HEK293 (cell line): ENCODE measurements at regions not wholly inside any gene's neighbourhood (a gene's known extent, or its start where the extent isn't known, plus 50 kb on each side); places are given as distances from the start of the nearest gene placed in this dataset.

ENCODE experiments used
- CTCF ChIA-PET: fragments of 350-600 bp; formaldehyde crosslinking; extraction: SDS; loops from one replicate; lab custom pipeline; 2021; ENCODE audit warnings: antibody characterized with exemption; lab: Yijun Ruan, JAX
- POLR2A ChIA-PET: fragments of 300-600 bp; formaldehyde crosslinking; extraction: SDS; loops from one replicate; lab custom pipeline; 2020; ENCODE audit warnings: antibody characterized with exemption, inconsistent platforms; lab: Yijun Ruan, JAX
- H3K27ac ChIP-seq: fragments of 200-500 bp; sonication (Bioruptor generic); 2 replicates; pipeline ENCODE4 v1.5.1; 2014; ENCODE audit warnings: low read depth, low read length, control low read depth, inconsistent platforms; ENCODE audit errors: extremely low read depth
- H3K36me3 ChIP-seq, 2 experiments: fragments of 200-500 bp in 1 of 2; sonication (Bioruptor generic) in 1 of 2; 1 replicate in 1 of 2; 2 replicates in 1 of 2; pipeline ENCODE4 v1.5.1; 2014 to 2017; ENCODE audit warnings: inconsistent platforms in 2 of 2, low read length in 2 of 2; ENCODE audit not compliant: control insufficient read depth in 2 of 2, insufficient read depth in 1 of 2
- H3K4me1 ChIP-seq: fragments of 200-500 bp; sonication (Bioruptor generic); 2 replicates; pipeline ENCODE4 v1.5.1; 2014; ENCODE audit warnings: mild to moderate bottlenecking, low read length, inconsistent platforms; ENCODE audit not compliant: control insufficient read depth, insufficient read depth
- H3K4me3 ChIP-seq: 2 replicates; pipeline ENCODE4 v1.5.1; 2011; ENCODE audit warnings: low read depth, mild to moderate bottlenecking, control low read depth, low read length, moderate library complexity
- H3K9me3 ChIP-seq: fragments of 200-500 bp; sonication (Bioruptor generic); 2 replicates; pipeline ENCODE4 v1.5.1; 2014; ENCODE audit warnings: low read depth, low read length, inconsistent platforms; ENCODE audit not compliant: control insufficient read depth, insufficient read depth
- FEZF1 ChIP-seq: fragments of 450-650 bp; formaldehyde crosslinking; IDR thresholded peaks from 2 replicates; pipeline ENCODE4 v1.5.1; 2016; ENCODE audit warnings: missing biosample characterization, missing genetic modification characterization
- HOXD13 ChIP-seq: sonication (generic); formaldehyde crosslinking; IDR thresholded peaks from 2 replicates; pipeline ENCODE4 v1.8.0; 2022; ENCODE audit warnings: missing genetic modification reagents, borderline replicate concordance
- IKZF3 ChIP-seq: fragments of 450-650 bp; IDR thresholded peaks from 2 replicates; pipeline ENCODE4 v1.5.0; 2018; ENCODE audit warnings: missing biosample characterization, mild to moderate bottlenecking, missing genetic modification characterization, moderate library complexity
- KLF7 ChIP-seq: fragments of 450-650 bp; formaldehyde crosslinking; IDR thresholded peaks from 2 replicates; pipeline ENCODE4 v1.5.1; 2016; ENCODE audit warnings: missing biosample characterization, missing genetic modification characterization, borderline replicate concordance
- MEIS1 ChIP-seq: sonication (generic); formaldehyde crosslinking; IDR thresholded peaks from 2 replicates; pipeline ENCODE4 v1.8.1; 2022; ENCODE audit warnings: missing genetic modification reagents, mild to moderate bottlenecking, borderline replicate concordance
- ZFHX2 ChIP-seq: fragments of 450-650 bp; formaldehyde crosslinking; conservative IDR thresholded peaks from 2 replicates; pipeline ENCODE4 v1.5.1; 2016; ENCODE audit warnings: missing biosample characterization, missing genetic modification characterization
- ZFP41 ChIP-seq: fragments of 450-650 bp; formaldehyde crosslinking; IDR thresholded peaks from 2 replicates; pipeline ENCODE4 v1.5.1; 2016; ENCODE audit warnings: missing biosample characterization, missing genetic modification characterization, borderline replicate concordance
- ZIC2 ChIP-seq: fragments of 450-650 bp; formaldehyde crosslinking; IDR thresholded peaks from 2 replicates; pipeline ENCODE4 v1.5.1; 2016; ENCODE audit warnings: missing biosample characterization, missing genetic modification characterization
- ZNF114 ChIP-seq: fragments of 450-650 bp; formaldehyde crosslinking; IDR thresholded peaks from 2 replicates; pipeline ENCODE4 v1.5.0; 2017; ENCODE audit warnings: missing biosample characterization, missing genetic modification characterization
- ZNF138 ChIP-seq: fragments of 450-650 bp; formaldehyde crosslinking; IDR thresholded peaks from 2 replicates; pipeline ENCODE4 v1.5.1; 2016; ENCODE audit warnings: missing biosample characterization, missing genetic modification characterization, borderline replicate concordance
- ZNF239 ChIP-seq: fragments of 450-650 bp; formaldehyde crosslinking; IDR thresholded peaks from 2 replicates; pipeline ENCODE4 v1.5.1; 2016; ENCODE audit warnings: missing biosample characterization, missing genetic modification characterization
- ZNF488 ChIP-seq: fragments of 450-650 bp; formaldehyde crosslinking; IDR thresholded peaks from 2 replicates; pipeline ENCODE4 v1.5.1; 2016; ENCODE audit warnings: missing biosample characterization, missing genetic modification characterization
- ZNF514 ChIP-seq: fragments of 450-650 bp; formaldehyde crosslinking; IDR thresholded peaks from 2 replicates; pipeline ENCODE4 v1.5.1; 2016; ENCODE audit warnings: missing biosample characterization, missing genetic modification characterization
- ZNF529 ChIP-seq: fragments of 450-650 bp; formaldehyde crosslinking; IDR thresholded peaks from 2 replicates; pipeline ENCODE4 v1.5.1; 2017; ENCODE audit warnings: missing genetic modification characterization, missing biosample characterization; ENCODE audit not compliant: insufficient replicate concordance
- ZNF560 ChIP-seq: fragments of 450-650 bp; formaldehyde crosslinking; IDR thresholded peaks from 2 replicates; pipeline ENCODE4 v1.5.1; 2017; ENCODE audit warnings: missing biosample characterization, missing genetic modification characterization, borderline replicate concordance
- ZNF571 ChIP-seq: fragments of 450-650 bp; formaldehyde crosslinking; IDR thresholded peaks from 2 replicates; pipeline ENCODE4 v1.5.0; 2017; ENCODE audit warnings: missing biosample characterization, missing genetic modification characterization
- ZNF621 ChIP-seq: fragments of 450-650 bp; formaldehyde crosslinking; IDR thresholded peaks from 2 replicates; pipeline ENCODE4 v1.5.1; 2017; ENCODE audit warnings: missing biosample characterization, missing genetic modification characterization
- ZNF76 ChIP-seq: fragments of 450-650 bp; formaldehyde crosslinking; IDR thresholded peaks from 2 replicates; pipeline ENCODE4; 2016; ENCODE audit warnings: low read depth, missing biosample characterization, missing genetic modification characterization, borderline replicate concordance
- ZNF776 ChIP-seq: fragments of 450-650 bp; formaldehyde crosslinking; IDR thresholded peaks from 2 replicates; pipeline ENCODE4 v1.5.0; 2017; ENCODE audit warnings: missing biosample characterization, missing genetic modification characterization, borderline replicate concordance
- ZNF791 ChIP-seq: fragments of 450-650 bp; formaldehyde crosslinking; IDR thresholded peaks from 2 replicates; pipeline ENCODE4 v1.5.1; 2016; ENCODE audit warnings: missing biosample characterization, missing genetic modification characterization
- TF ChIP-seq, protein P1 (sequence below): fragments of 450-650 bp; formaldehyde crosslinking; IDR thresholded peaks from 2 replicates; pipeline ENCODE4 v1.5.1; 2017; ENCODE audit warnings: missing biosample characterization, missing genetic modification characterization
- TF ChIP-seq, protein P2 (sequence below): fragments of 450-650 bp; IDR thresholded peaks from 2 replicates; pipeline ENCODE4 v1.5.1; 2018; ENCODE audit warnings: missing biosample characterization, mild to moderate bottlenecking, missing genetic modification characterization
- TF ChIP-seq, protein P3 (sequence below): fragments of 450-650 bp; formaldehyde crosslinking; IDR thresholded peaks from 2 replicates; pipeline ENCODE4 v1.5.1; 2017; ENCODE audit warnings: missing biosample characterization, missing genetic modification characterization
- TF ChIP-seq, protein P4 (sequence below): fragments of 450-650 bp; formaldehyde crosslinking; IDR thresholded peaks from 2 replicates; pipeline ENCODE4 v1.5.1; 2016; ENCODE audit warnings: missing biosample characterization, missing genetic modification characterization, borderline replicate concordance

DNA sequence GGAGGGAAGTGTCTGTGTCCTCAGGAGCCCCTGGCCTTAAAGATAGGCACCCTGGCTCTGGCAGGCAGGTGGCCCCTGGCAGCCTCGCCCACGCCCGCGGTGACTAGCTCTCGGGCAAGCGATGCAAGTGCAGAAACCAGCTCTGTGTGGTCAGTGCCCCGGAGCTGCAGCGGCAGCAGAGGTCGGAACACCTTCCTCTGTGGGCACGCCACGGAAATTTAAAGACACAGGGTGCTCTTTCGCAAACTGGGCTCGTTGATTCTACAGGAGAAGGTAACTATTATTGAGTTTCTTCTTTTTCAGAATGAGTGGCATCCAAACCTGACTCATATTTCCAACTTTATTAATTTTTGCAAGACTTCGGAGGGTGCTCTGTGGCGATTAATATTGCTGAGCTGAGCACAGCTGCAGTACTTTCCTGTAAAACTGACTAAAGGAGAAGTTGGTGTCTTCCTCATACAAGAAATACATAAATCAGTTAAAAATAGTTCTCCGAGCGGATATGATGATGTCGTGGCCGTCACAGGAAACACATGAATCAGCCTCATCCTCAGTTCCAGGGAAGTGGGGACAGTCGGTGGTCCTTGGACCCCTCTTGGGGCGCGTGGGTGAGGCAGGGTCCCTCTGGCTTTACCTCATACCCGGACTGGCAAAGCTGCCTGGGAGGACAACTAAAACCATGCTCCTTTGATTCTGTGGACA, 120.2 kb downstream of the METRNL start:
- Histone ChIP-seq H3K4me1 (no peaks in the 10 kb centered on the region), H3K36me3 (no peaks in the 10 kb centered on the region), H3K9me3 (no peaks in the 10 kb centered on the region), H3K27ac (no peak overlapping the region), H3K4me3 (no peak overlapping the region)
- no peak for TF ChIP-seq ZFHX2 (tag by site-specific recombination)
- TF ChIP-seq ZNF76 = no peak
- no peak for TF ChIP-seq ZNF776
- TF ChIP-seq FEZF1 = no peak
- TF ChIP-seq ZNF239 (tag by site-specific recombination) = no peak
- TF ChIP-seq ZNF621 (tag by site-specific recombination) = no peak
- TF ChIP-seq, protein P1, sequence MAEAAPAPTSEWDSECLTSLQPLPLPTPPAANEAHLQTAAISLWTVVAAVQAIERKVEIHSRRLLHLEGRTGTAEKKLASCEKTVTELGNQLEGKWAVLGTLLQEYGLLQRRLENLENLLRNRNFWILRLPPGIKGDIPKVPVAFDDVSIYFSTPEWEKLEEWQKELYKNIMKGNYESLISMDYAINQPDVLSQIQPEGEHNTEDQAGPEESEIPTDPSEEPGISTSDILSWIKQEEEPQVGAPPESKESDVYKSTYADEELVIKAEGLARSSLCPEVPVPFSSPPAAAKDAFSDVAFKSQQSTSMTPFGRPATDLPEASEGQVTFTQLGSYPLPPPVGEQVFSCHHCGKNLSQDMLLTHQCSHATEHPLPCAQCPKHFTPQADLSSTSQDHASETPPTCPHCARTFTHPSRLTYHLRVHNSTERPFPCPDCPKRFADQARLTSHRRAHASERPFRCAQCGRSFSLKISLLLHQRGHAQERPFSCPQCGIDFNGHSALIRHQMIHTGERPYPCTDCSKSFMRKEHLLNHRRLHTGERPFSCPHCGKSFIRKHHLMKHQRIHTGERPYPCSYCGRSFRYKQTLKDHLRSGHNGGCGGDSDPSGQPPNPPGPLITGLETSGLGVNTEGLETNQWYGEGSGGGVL (tag by site-specific recombination) = no peak
- no peak for TF ChIP-seq ZNF791 (tag by site-specific recombination)
- TF ChIP-seq ZIC2 (tag by site-specific recombination) = no peak
- TF ChIP-seq MEIS1 (CRISPR knock-in tag) = no peak
- TF ChIP-seq, protein P2, sequence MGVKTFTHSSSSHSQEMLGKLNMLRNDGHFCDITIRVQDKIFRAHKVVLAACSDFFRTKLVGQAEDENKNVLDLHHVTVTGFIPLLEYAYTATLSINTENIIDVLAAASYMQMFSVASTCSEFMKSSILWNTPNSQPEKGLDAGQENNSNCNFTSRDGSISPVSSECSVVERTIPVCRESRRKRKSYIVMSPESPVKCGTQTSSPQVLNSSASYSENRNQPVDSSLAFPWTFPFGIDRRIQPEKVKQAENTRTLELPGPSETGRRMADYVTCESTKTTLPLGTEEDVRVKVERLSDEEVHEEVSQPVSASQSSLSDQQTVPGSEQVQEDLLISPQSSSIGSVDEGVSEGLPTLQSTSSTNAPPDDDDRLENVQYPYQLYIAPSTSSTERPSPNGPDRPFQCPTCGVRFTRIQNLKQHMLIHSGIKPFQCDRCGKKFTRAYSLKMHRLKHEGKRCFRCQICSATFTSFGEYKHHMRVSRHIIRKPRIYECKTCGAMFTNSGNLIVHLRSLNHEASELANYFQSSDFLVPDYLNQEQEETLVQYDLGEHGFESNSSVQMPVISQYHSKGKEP = no peak
- no peak for TF ChIP-seq ZNF488
- TF ChIP-seq, protein P3, sequence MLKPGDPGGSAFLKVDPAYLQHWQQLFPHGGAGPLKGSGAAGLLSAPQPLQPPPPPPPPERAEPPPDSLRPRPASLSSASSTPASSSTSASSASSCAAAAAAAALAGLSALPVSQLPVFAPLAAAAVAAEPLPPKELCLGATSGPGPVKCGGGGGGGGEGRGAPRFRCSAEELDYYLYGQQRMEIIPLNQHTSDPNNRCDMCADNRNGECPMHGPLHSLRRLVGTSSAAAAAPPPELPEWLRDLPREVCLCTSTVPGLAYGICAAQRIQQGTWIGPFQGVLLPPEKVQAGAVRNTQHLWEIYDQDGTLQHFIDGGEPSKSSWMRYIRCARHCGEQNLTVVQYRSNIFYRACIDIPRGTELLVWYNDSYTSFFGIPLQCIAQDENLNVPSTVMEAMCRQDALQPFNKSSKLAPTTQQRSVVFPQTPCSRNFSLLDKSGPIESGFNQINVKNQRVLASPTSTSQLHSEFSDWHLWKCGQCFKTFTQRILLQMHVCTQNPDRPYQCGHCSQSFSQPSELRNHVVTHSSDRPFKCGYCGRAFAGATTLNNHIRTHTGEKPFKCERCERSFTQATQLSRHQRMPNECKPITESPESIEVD (tag by site-specific recombination) = no peak
- TF ChIP-seq ZNF529 (tag by site-specific recombination) = no peak
- no peak for TF ChIP-seq ZNF571
- TF ChIP-seq HOXD13 = no peak
- CTCF ChIA-PET = interaction anchor here (0.6 to 1.4 kb wide), 3 partner anchors 185 to 418 kb away, joined by 3 read pairs; no protein-coding TSS in a partner anchor
- POLR2A ChIA-PET = no interaction called here

- H3K4me3 ChIP-seq = no peak overlapping the region
- no peak overlapping the region for H3K27ac ChIP-seq
- H3K4me1 ChIP-seq = no peaks in the 10 kb centered on the region
- POLR2A ChIA-PET = no interaction called here
- no peaks in the 10 kb centered on the region for H3K9me3 ChIP-seq
- CTCF ChIA-PET = interaction anchor here (0.6 to 1.4 kb wide), 3 partner anchors 8 to 418 kb away, joined by 3 read pairs; no protein-coding TSS in a partner anchor
- H3K36me3 ChIP-seq = no peaks in the 10 kb centered on the region
- TF ChIP-seq ZNF239 (tag by site-specific recombination) (no peak), ZNF138 (tag by site-specific recombination) (no peak), ZNF560 (tag by site-specific recombination) (no peak), ZNF114 (tag by site-specific recombination) (no peak), KLF7 (no peak), ZFP41 (tag by site-specific recombination) (no peak), IKZF3 (no peak), ZNF514 (tag by site-specific recombination) (no peak)
- TF ChIP-seq, protein P4, sequence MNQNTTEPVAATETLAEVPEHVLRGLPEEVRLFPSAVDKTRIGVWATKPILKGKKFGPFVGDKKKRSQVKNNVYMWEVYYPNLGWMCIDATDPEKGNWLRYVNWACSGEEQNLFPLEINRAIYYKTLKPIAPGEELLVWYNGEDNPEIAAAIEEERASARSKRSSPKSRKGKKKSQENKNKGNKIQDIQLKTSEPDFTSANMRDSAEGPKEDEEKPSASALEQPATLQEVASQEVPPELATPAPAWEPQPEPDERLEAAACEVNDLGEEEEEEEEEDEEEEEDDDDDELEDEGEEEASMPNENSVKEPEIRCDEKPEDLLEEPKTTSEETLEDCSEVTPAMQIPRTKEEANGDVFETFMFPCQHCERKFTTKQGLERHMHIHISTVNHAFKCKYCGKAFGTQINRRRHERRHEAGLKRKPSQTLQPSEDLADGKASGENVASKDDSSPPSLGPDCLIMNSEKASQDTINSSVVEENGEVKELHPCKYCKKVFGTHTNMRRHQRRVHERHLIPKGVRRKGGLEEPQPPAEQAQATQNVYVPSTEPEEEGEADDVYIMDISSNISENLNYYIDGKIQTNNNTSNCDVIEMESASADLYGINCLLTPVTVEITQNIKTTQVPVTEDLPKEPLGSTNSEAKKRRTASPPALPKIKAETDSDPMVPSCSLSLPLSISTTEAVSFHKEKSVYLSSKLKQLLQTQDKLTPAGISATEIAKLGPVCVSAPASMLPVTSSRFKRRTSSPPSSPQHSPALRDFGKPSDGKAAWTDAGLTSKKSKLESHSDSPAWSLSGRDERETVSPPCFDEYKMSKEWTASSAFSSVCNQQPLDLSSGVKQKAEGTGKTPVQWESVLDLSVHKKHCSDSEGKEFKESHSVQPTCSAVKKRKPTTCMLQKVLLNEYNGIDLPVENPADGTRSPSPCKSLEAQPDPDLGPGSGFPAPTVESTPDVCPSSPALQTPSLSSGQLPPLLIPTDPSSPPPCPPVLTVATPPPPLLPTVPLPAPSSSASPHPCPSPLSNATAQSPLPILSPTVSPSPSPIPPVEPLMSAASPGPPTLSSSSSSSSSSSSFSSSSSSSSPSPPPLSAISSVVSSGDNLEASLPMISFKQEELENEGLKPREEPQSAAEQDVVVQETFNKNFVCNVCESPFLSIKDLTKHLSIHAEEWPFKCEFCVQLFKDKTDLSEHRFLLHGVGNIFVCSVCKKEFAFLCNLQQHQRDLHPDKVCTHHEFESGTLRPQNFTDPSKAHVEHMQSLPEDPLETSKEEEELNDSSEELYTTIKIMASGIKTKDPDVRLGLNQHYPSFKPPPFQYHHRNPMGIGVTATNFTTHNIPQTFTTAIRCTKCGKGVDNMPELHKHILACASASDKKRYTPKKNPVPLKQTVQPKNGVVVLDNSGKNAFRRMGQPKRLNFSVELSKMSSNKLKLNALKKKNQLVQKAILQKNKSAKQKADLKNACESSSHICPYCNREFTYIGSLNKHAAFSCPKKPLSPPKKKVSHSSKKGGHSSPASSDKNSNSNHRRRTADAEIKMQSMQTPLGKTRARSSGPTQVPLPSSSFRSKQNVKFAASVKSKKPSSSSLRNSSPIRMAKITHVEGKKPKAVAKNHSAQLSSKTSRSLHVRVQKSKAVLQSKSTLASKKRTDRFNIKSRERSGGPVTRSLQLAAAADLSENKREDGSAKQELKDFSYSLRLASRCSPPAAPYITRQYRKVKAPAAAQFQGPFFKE = no peak
Measured at GRCh38 chr17:83200231-83200699, 120.9 kb downstream of the METRNL start.
